Fibroblast of the aortic adventitia (primary cell): ENCODE measurements at regions not wholly inside any gene's neighbourhood (a gene's known extent, or its start where the extent isn't known, plus 50 kb on each side); places are given as distances from the start of the nearest gene placed in this dataset.

Experiments
- DNase-seq: peaks from one replicate; pipeline ENCODE4 v3.0.0-alpha.2; 2010; ENCODE audit warnings: low read depth
- H3K4me3 ChIP-seq: 2 replicates; pipeline ENCODE4 v1.5.1; 2011; ENCODE audit warnings: low read depth, mild to moderate bottlenecking, control low read depth, low read length, moderate library complexity
- CTCF ChIP-seq: IDR thresholded peaks from 2 replicates; pipeline ENCODE4 v1.5.1; 2011; ENCODE audit warnings: mild to moderate bottlenecking, low read length, control low read depth, inconsistent platforms; ENCODE audit not compliant: insufficient read depth

GRCh38 chr17:22233382-22233781, 541.1 kb downstream of the KCNJ18 start:
- no peak overlapping the region for H3K4me3 ChIP-seq
- DNase-seq, result no peak
- no peak for TF ChIP-seq CTCF

GRCh38 chr17:22242472-22242871, 550.1 kb downstream of the KCNJ18 start:
- TF ChIP-seq CTCF, result no peak
- DNase-seq, result no peak

GRCh38 chr17:22251498-22251897, 559.2 kb downstream of the KCNJ18 start:
- no peak for TF ChIP-seq CTCF
- no peak overlapping the region for H3K4me3 ChIP-seq
- DNase-seq, result no peak

More at GRCh38 chr17:22242472-22242871, 550.1 kb downstream of the KCNJ18 start:
- H3K4me3 ChIP-seq, result no peak overlapping the region

- H3K4me3 ChIP-seq, result no peak overlapping the region
- no peak for TF ChIP-seq CTCF
- DNase-seq, result no peak
Observed at GRCh38 chr17:22253007-22253406, 560.7 kb downstream of the KCNJ18 start.

GRCh38 chr17:22265807-22266206, 573.5 kb downstream of the KCNJ18 start:
- DNase-seq, result no peak
- no peak for TF ChIP-seq CTCF
- H3K4me3 ChIP-seq, result no peak overlapping the region

- no peak for DNase-seq
- no peak for TF ChIP-seq CTCF
- H3K4me3 ChIP-seq, result no peak overlapping the region
Observed at GRCh38 chr17:22266231-22266630, 573.9 kb downstream of the KCNJ18 start.

- TF ChIP-seq CTCF, result no peak
- no peak overlapping the region for H3K4me3 ChIP-seq
- no peak for DNase-seq
Observed at GRCh38 chr17:22267019-22267418, 574.7 kb downstream of the KCNJ18 start.
